HG02870 (cell line): ENCODE measurements at regions not wholly inside any gene's neighbourhood (a gene's known extent, or its start where the extent isn't known, plus 50 kb on each side); places are given as distances from the start of the nearest gene placed in this dataset.
"Not testable (repeated sequence)": the region's sequence is repeated elsewhere in the genome, so short reads cannot be mapped to it uniquely, and the experiment has no call there.

Experiments
- ATAC-seq: cut with Tn5 transposase; IDR thresholded peaks from one replicate; pipeline ENCODE4 v1.9.1; 2021; ENCODE audit warnings: mild to moderate bottlenecking, moderate library complexity; ENCODE audit not compliant: unreplicated experiment

GRCh38 chr7:110514975-110515551, 575.9 kb upstream of the LRRN3 start:
- not testable (repeated sequence) for ATAC-seq

- ATAC-seq, result no peak
Observed at GRCh38 chr7:110519851-110520250, 571.1 kb upstream of the LRRN3 start.

- no peak for ATAC-seq
Observed at GRCh38 chr7:110521357-110521911, 569.5 kb upstream of the LRRN3 start.

- no peak for ATAC-seq
Observed at GRCh38 chr7:110522061-110522760, 568.7 kb upstream of the LRRN3 start.

GRCh38 chr7:110522761-110523200, 568.1 kb upstream of the LRRN3 start:
- no peak for ATAC-seq

- no peak for ATAC-seq
Observed at GRCh38 chr7:110529175-110529574, 561.8 kb upstream of the LRRN3 start.

- no peak for ATAC-seq
Observed at GRCh38 chr7:110531186-110531585, 559.7 kb upstream of the LRRN3 start.

- no peak for ATAC-seq
Observed at GRCh38 chr7:110534241-110534931, 556.5 kb upstream of the LRRN3 start.

- ATAC-seq, result no peak
Observed at GRCh38 chr7:110539216-110539615, 551.7 kb upstream of the LRRN3 start.

GRCh38 chr7:110541962-110542361, 549.0 kb upstream of the LRRN3 start:
- no peak for ATAC-seq

GRCh38 chr7:110544194-110544593, 546.7 kb upstream of the LRRN3 start:
- no peak for ATAC-seq

- ATAC-seq, result no peak
Observed at GRCh38 chr7:110548372-110548771, 542.6 kb upstream of the LRRN3 start.

GRCh38 chr7:110557136-110557535, 533.8 kb upstream of the LRRN3 start:
- ATAC-seq, result no peak

- not testable (repeated sequence) for ATAC-seq
Observed at GRCh38 chr7:110563286-110563685, 527.6 kb upstream of the LRRN3 start.

- no peak for ATAC-seq
Observed at GRCh38 chr7:110564246-110564645, 526.7 kb upstream of the LRRN3 start.

- ATAC-seq, result no peak
Observed at GRCh38 chr7:110568388-110568787, 522.5 kb upstream of the LRRN3 start.

GRCh38 chr7:110568932-110569331, 522.0 kb upstream of the LRRN3 start:
- no peak for ATAC-seq

- no peak for ATAC-seq
Observed at GRCh38 chr7:110569486-110570205, 521.3 kb upstream of the LRRN3 start.

GRCh38 chr7:110573862-110574528, 516.9 kb upstream of the LRRN3 start:
- ATAC-seq, result no peak

- ATAC-seq, result no peak
Observed at GRCh38 chr7:110587294-110587693, 503.6 kb upstream of the LRRN3 start.

GRCh38 chr7:110590415-110590814, 500.5 kb upstream of the LRRN3 start:
- no peak for ATAC-seq
